Loucy (cell line): ENCODE measurements at regions not wholly inside any gene's neighbourhood (a gene's known extent, or its start where the extent isn't known, plus 50 kb on each side); places are given as distances from the start of the nearest gene placed in this dataset.

Experiments
- H2AFZ ChIP-seq: fragments of 200-600 bp; sonication (generic); 2 replicates; pipeline ENCODE4 v1.6.0; 2016; ENCODE audit warnings: antibody characterized with exemption, mild to moderate bottlenecking, low read length, moderate library complexity
- H3F3A ChIP-seq: fragments of 200-600 bp; 2 replicates; pipeline ENCODE4 v1.6.0; 2016; ENCODE audit warnings: antibody characterized with exemption, low read depth, mild to moderate bottlenecking
- H3K27me3 ChIP-seq: fragments of 200-600 bp; sonication (generic); 2 replicates; pipeline ENCODE4 v1.6.1; 2014; ENCODE audit warnings: low read length, mild to moderate bottlenecking; ENCODE audit not compliant: insufficient read depth, poor library complexity, severe bottlenecking
- H3K36me3 ChIP-seq: fragments of 200-600 bp; sonication (generic); 2 replicates; pipeline ENCODE4 v1.6.1; 2016; ENCODE audit warnings: low read length; ENCODE audit not compliant: insufficient read depth
- H3K4me1 ChIP-seq: fragments of 200-600 bp; sonication (generic); 2 replicates; pipeline ENCODE4 v1.5.1; 2014; ENCODE audit warnings: low read length, mild to moderate bottlenecking; ENCODE audit not compliant: insufficient read depth, poor library complexity, severe bottlenecking
- H3K4me2 ChIP-seq: fragments of 200-600 bp; sonication (generic); 2 replicates; pipeline ENCODE4 v1.6.0; 2014; ENCODE audit warnings: antibody characterized with exemption, low read length, low read depth, mild to moderate bottlenecking; ENCODE audit not compliant: poor library complexity, severe bottlenecking
- H3K4me3 ChIP-seq: fragments of 200-600 bp; sonication (generic); 2 replicates; pipeline ENCODE4 v1.5.1; 2014; ENCODE audit warnings: low read length, mild to moderate bottlenecking, mixed read lengths; ENCODE audit not compliant: poor library complexity, severe bottlenecking
- H3K79me2 ChIP-seq: fragments of 200-600 bp; sonication (generic); 2 replicates; pipeline ENCODE4 v1.6.1; 2014; ENCODE audit warnings: low read length; ENCODE audit not compliant: insufficient read depth
- H3K9ac ChIP-seq: fragments of 200-600 bp; sonication (generic); 2 replicates; pipeline ENCODE4 v1.6.0; 2014; ENCODE audit warnings: mild to moderate bottlenecking, low read depth, low read length, moderate library complexity; ENCODE audit not compliant: poor library complexity, severe bottlenecking
- H3K9me2 ChIP-seq: fragments of 200-600 bp; sonication (generic); replicated peaks from 2 replicates; pipeline ENCODE4 v1.6.1; 2016; ENCODE audit warnings: low read depth, low read length, mixed read lengths
- H3K9me3 ChIP-seq: fragments of 200-600 bp; sonication (generic); 2 replicates; pipeline ENCODE4 v1.6.1; 2014; ENCODE audit warnings: mild to moderate bottlenecking, antibody characterized with exemption, low read length, low read depth; ENCODE audit not compliant: insufficient read depth
- H4K20me1 ChIP-seq: fragments of 200-600 bp; sonication (generic); 2 replicates; pipeline ENCODE4 v1.6.0; 2014; ENCODE audit warnings: antibody characterized with exemption, low read length, mild to moderate bottlenecking; ENCODE audit not compliant: insufficient read depth, poor library complexity, severe bottlenecking
- EZH2phosphoT487 ChIP-seq: fragments of 200-600 bp; IDR thresholded peaks from 2 replicates; pipeline ENCODE4 v1.6.1; 2018; ENCODE audit warnings: antibody characterized with exemption, mild to moderate bottlenecking, moderate library complexity, borderline replicate concordance
- TF ChIP-seq, protein P1 (sequence below): fragments of 200-600 bp; sonication (generic); conservative IDR thresholded peaks from 2 replicates; pipeline ENCODE4 v1.5.1; 2014; ENCODE audit warnings: mild to moderate bottlenecking, antibody characterized with exemption, low read length

DNA sequence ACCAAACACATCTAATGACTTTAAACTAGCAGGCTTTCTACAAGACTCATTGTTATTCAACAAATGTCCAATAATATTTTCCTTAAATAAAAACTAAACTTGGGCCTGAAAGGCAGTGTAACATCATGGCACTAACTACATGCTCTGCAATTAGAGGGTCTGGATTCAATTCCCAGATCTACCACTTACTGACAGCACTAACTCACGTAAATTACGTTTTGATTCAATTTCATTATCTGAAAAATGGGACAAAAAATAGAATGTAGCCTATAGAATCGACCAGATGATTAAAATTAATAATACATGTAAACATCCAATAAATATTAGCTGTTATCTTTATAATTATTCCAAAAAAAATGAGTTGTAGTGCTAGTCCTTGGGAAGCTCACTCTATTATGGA, 98.0 kb upstream of the DDX18 start:
- Histone ChIP-seq H3F3A (no peaks in the 10 kb centered on the region), H3K4me1 (peaks cover 25% of the 10 kb centered on the region), H3K4me2 (no peak overlapping the region), H3K9ac (no peak overlapping the region), H3K4me3 (no peak overlapping the region), H3K9me3 (no peaks in the 10 kb centered on the region), H2AFZ (no peak overlapping the region), H3K36me3 (no peaks in the 10 kb centered on the region), H3K9me2 (no peaks in the 10 kb centered on the region), H4K20me1 (no peaks in the 10 kb centered on the region), H3K79me2 (no peaks in the 10 kb centered on the region), H3K27me3 (no peaks in the 10 kb centered on the region)
- TF ChIP-seq, protein P1, sequence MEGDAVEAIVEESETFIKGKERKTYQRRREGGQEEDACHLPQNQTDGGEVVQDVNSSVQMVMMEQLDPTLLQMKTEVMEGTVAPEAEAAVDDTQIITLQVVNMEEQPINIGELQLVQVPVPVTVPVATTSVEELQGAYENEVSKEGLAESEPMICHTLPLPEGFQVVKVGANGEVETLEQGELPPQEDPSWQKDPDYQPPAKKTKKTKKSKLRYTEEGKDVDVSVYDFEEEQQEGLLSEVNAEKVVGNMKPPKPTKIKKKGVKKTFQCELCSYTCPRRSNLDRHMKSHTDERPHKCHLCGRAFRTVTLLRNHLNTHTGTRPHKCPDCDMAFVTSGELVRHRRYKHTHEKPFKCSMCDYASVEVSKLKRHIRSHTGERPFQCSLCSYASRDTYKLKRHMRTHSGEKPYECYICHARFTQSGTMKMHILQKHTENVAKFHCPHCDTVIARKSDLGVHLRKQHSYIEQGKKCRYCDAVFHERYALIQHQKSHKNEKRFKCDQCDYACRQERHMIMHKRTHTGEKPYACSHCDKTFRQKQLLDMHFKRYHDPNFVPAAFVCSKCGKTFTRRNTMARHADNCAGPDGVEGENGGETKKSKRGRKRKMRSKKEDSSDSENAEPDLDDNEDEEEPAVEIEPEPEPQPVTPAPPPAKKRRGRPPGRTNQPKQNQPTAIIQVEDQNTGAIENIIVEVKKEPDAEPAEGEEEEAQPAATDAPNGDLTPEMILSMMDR = no peak
- TF ChIP-seq EZH2phosphoT487 = no peak

DNA sequence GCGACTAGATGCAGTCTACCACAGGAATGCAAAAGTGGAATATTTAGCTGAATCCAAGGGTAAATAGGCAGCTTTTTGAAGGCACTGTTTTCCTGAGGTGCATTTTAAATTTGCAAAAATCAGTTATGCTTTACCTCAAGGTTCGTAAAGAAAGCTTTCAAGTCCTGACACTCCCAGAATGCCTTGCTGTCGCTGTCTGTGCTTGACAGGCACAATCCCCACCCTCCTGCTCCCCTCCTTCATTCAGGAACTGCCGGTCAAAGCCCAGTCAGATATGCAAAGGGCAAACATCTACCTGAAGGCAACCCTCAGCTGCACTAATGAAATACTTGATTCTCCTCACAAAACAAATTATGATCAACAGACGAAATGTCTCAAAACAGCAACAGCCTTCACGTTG, 97.4 kb upstream of the DDX18 start:
- no peaks in the 10 kb centered on the region for H3K27me3 ChIP-seq

DNA sequence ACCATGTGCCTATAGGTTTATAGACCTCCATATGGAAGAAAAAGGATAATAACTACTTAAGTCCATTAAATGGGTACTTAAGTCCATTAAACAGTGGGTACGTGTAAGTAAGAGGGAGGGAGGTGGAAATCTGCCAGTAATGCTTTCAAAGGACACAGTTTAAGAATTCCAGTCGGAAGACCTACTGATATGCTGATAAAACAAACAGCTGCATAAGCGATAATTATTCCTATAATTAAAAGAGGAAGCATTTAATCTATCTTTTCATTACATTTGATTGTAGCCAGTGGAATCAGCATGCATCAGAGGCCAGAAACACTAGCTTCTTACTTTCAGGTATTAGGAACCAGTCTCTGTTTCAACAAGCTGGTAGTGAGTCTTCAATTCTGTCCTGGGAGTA, 96.4 kb upstream of the DDX18 start:
- Histone ChIP-seq H3K4me3 (no peak overlapping the region), H3K4me2 (no peak overlapping the region), H3F3A (no peaks in the 10 kb centered on the region), H3K79me2 (no peaks in the 10 kb centered on the region), H3K27me3 (no peaks in the 10 kb centered on the region), H3K9me3 (no peaks in the 10 kb centered on the region), H3K9ac (no peak overlapping the region), H2AFZ (no peak overlapping the region), H3K4me1 (peaks cover 38% of the 10 kb centered on the region), H3K9me2 (no peaks in the 10 kb centered on the region), H4K20me1 (no peaks in the 10 kb centered on the region), H3K36me3 (no peaks in the 10 kb centered on the region)
- TF ChIP-seq, protein P1 = no peak
- TF ChIP-seq EZH2phosphoT487 = no peak

More for the DNA sequence above, 97.4 kb upstream of the DDX18 start:
- no peak overlapping the region for H3K4me2 ChIP-seq
- H3K79me2 ChIP-seq = no peaks in the 10 kb centered on the region
- no peaks in the 10 kb centered on the region for H3F3A ChIP-seq
- H2AFZ ChIP-seq = no peak overlapping the region; the same call in 1 of the 2 replicates
- TF ChIP-seq, protein P1 = no peak
- TF ChIP-seq EZH2phosphoT487 = no peak
- H4K20me1 ChIP-seq = no peaks in the 10 kb centered on the region
- H3K9me3 ChIP-seq = no peaks in the 10 kb centered on the region
- no peak overlapping the region for H3K9ac ChIP-seq
- no peaks in the 10 kb centered on the region for H3K36me3 ChIP-seq
- no peaks in the 10 kb centered on the region for H3K9me2 ChIP-seq
- peaks cover 29% of the 10 kb centered on the region for H3K4me1 ChIP-seq
- no peak overlapping the region for H3K4me3 ChIP-seq
